GM19452 (cell line): ENCODE measurements at regions not wholly inside any gene's neighbourhood (a gene's known extent, or its start where the extent isn't known, plus 50 kb on each side); places are given as distances from the start of the nearest gene placed in this dataset.
A peak's percentile ranks its signal among the peaks of the same experiment; 100 is the strongest.
"Not testable (repeated sequence)": the region's sequence is repeated elsewhere in the genome, so short reads cannot be mapped to it uniquely, and the experiment has no call there.

Experiments
- ATAC-seq: cut with Tn5 transposase; IDR thresholded peaks from one replicate; pipeline ENCODE4 v1.9.1; 2021; ENCODE audit not compliant: unreplicated experiment

DNA sequence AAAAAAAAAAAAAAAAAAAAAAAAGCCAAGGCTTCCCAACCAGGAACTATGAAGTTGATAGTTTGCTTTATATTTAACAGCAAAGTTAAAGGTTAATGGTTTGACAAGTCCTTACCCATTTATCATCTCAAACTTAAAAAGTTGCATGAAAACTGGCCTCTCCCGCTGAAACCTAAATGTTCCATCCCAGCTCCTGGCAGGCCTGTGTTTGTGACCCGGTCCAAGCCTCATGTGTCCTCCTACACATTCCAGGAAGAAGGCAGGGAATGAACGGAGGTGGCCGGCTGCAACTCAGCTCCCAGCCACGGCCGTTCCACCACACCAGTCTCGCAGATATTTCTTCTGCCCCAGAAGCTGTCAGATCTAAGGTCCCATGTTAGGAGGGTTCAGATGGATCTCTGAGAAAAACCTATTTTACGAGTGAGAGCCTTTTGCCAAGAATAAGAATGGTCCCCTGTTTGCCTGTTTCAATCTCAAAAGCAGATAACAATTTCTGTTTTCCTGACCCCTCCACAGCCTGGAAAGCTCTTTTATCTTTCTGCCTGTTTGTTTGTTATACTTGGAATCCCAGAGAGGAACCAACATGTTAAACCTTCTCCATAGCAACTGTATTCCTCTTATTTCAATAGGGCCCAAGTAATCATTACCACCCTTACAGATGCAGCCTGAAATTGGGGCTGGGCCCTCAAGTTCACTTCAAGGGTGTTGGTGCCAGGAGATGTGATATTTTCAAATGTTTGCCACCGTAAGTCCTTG, 56.5 kb downstream of the KCTD12 start:
- no peak for ATAC-seq

DNA sequence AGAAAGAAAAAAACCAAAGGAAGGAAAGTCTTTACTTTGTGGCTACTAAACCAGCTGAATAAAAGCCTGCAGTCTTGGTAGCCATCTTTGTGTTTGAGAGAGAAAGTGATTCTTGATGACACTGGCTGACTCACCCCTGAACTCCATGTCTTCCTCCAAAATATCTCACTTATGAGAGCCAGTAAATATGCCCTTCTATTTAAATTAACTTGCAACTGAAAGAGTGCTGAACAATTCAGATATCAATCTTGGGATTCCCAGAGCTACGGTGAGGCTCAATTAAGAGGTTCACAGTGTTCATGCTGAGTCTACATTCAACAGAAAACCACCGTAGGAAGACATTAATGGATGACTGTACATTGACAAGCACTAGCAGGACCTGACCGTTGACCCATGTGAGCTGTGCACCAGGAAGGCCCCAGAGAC, 57.9 kb downstream of the KCTD12 start:
- peak; percentile 66 for ATAC-seq

DNA sequence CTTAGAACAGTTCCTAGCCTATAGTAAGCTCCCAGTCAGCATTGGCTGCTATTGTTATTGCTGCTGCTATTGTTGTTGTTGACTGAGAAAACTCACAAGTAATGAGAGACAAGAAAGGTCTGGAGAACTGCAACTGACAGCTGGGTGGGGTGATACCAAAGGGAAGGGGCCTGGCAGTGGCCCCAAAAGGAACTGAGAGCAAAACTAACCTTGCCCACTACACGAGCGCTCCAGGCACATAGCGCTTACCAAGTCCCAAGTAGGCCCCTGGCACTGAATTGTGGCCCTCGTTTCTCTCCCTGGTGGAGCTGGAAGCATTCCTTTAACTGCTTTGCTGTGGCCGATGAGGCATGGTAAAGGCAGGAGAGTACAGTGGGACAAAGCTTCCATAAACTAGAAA, 59.7 kb downstream of the KCTD12 start:
- ATAC-seq: no peak

DNA sequence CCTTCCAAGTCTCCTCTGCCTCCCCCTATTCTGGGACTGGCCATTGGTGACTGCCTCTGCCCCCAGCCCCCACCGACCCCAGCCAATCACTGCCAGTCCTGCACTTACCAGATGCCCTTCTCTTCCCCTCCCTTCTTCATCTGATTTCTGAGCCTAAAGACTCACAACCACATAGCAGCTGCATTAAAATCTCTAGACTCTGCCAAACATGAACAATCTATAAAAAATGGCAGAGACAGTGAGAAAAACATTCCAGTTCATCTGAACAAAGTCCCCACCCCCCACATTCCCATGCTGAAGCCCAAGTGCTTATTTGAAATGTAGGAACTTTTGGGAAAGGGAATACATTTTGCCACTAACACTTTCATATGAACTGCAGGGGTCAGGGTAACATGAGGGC, 60.8 kb downstream of the KCTD12 start:
- no peak for ATAC-seq

DNA sequence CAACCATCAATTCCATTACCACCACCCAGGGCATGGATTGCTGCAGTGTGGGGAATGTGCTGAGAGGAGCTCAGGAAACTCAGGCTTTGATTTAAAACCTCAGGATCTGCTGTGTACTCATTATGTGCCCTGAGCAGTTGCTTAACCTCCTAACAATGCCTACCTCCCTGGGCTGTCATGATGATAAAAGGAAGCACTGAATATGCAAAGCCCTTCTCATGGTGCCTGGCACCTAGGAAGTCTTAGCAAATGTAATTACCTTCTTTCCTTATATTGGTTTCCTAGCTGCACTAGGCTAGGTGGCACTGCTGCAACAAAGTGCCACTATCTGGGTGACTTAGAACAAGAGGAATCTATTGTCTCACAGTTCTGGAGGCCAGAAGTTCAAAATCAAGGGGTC, 62.2 kb downstream of the KCTD12 start:
- ATAC-seq: no peak

DNA sequence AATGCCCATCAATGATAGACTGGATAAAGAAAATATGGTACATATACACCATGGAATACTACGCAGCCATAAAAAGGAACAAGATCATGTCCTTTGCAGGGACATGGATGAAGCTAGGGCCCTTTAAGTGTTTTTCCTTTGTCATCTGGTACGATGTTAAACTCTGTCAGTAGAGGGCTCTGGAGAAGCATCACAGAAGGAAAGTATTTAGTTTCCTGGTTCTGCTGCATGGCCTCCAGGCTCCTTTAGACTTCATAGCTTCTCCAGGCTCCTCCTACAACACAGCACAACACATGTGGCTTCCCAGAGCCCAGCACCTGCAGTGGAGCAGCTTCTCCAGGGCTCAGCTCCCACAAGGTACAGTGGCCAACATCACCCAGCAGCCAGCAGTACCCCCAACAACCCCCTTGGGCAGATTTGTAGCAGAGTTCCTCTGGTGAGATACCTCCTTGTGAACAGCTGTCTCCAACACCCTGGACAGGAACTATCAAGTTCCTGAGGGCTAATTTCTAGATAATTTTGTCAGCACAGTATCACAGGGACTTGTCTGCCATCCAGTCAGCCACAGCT, 63.4 kb downstream of the KCTD12 start:
- peak; percentile 65 for ATAC-seq

DNA sequence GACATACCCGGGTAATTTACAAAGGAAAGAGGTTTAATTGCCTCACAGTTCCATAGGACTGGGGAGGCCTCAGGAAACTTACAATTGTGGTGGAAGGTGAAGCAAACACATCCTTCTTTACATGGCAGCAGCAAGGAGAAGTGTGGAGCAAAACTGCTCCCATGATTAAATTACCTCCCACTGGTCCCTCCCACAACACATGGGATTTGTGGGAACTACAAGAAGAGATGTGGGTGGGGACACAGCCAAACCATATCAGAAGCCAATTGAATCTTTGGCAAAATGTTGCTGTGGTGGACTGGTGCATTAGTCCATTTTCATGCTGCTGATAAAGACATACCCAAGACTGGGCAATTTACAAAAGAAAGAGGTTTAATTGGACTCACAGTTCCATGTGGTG, 65.0 kb downstream of the KCTD12 start:
- ATAC-seq: not testable (repeated sequence)

DNA sequence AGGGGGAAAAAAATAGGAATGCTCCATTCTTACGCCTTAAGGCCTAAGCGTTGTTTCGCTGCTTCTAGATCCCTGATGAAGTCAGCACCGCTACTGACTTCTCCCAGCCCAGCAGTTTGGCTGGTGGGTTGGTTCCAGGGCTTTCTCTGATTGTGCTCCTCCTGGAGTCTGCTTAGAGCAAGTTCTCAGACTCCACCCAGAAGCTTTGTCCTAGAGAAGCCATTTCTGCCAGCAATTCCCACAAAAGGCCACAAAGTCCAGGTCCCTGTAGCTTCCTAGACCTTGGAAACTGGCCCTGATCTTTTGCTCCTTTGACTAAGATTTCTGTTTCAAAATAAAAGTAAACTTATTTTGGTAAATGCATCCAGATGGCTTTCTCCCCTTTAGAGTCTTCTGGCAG, 65.4 kb downstream of the KCTD12 start:
- ATAC-seq: no peak

DNA sequence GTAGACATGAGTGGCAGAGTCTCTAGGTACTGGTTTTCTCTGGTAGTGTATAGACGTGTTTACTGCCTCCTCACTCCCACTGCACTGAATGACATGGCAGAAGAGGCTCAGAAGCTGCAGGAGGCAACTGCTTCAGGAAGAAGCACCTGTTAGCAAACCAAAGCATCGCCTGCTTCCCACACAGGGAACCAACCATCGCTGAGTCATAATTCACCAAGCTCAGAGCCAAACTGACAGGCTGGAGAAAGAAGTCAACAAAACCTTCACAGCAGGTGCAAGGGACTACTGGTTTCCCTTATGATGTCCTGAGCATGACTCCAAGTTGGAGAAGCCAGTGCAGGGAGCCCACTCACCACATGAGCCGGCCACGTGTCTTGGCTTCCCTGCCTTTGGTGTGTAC, 69.8 kb downstream of the KCTD12 start:
- no peak for ATAC-seq

DNA sequence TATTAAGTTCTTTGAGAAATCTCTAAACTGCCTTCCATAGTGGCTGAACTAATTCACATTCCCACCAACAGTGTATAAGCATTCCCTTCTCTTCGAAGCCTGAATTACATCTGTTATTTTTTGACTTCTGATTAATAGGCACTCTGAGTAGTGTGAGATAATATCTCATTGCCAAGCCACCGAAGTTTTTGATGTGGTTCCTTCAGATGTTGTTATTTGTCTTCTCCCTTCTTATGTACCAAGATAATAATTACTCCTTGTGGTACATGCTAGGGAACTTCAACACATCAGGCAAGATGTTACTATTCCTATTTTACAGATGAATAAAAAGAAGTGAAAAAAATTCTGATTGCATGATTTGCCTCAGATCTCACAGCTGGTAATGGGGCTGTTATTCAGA, 70.9 kb downstream of the KCTD12 start:
- ATAC-seq: no peak

DNA sequence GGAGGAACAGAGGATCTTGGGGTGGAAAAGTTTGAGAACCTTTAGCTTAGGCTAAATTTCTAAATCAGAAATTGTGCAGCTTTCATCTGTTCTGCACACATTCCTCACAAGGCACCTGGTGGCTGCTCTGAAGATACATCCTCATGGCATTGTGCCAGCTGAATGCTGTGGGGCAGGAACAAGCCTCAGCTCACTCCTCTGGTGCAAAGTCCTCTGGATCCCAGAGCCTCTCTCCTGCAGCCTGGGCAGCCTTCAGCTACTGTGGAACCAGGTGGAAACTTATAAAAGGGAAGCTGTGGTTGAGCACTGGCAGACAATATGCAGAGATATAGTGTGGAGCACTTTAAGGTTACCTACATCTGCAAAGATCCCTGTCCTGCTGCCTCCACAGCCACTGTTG, 72.3 kb downstream of the KCTD12 start:
- ATAC-seq: no peak

DNA sequence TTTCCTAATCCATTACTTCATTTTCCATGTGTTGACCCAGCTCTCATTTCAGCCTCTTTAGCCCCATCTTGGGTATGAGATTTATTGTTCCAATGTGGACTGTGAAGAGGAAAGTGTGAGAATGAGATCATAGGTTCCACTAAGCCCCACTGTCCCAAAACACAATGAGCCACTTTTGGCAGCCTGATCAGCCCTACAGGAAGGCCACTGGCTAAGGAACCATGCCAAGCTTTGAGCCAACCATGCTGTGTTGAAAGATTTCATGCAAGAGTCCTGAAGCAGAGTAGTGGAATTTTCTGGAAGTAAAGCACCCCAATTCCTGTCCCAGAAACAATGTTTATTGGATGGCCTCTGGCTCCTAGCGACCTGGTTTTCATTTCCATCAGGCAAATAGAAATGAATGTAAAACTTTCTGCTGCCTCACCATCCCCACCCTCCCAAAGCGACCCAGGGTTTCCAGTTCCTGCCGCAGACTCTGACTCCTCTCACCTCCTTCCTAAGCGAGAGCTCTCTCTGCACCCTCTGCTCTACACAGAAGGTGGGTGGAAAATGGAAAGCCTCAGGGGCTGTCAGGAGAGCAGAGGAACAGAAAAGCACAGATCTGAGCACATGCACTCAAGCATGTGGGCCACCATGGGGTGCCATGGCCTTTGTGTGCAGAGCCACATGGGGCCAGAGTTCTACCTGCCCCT, 73.1 kb downstream of the KCTD12 start:
- ATAC-seq: no peak

DNA sequence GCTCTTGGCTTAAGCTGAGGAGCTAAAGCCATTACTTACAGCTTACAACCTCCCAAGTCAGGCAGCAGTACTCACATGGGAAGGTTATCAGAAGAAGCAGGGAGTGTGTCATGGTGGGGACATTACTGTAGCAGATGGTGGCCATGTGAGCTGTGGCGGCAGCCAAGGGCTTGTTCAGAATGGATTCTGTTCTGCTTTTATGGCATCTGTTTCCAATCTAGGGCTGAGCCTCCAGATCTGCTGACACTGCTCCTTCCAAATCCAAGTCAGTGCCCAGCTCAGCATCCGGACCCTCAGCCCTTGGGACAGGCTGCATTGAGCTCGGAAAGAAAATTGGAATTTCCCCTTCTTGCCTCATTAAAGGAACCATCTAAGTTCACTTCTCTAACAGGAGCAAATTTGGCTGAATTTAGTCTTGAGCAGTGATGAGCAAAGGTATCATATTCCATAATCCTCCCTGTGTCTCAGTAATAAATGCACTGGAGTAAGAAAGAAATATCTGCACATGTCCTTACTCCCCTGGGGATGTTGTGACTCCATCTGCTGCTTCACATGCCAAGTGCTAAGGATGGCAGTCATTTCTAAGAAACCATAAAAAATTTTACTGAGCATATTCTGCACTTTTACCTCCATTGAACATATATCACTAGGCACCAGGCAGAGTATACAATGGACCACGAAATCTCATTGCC, 73.9 kb downstream of the KCTD12 start:
- no peak for ATAC-seq

DNA sequence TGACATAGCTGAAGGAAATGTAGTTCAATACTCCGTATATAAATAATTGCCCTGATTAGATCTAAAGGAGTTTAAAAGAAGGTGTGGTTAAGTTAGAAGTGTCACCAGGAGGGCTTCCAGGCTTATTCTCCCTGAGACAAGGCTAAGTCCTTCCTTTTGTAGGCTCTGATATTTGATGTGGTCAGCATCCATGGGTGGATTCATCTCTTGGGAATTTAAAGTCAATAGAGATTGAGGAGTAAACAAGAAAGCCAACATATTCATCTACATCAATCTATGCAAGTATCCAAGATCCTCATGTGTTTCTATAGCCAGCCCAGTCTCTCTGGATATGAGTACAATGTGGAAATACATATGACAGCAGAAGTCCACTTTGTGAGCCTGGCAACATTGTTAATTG, 76.8 kb downstream of the KCTD12 start:
- no peak for ATAC-seq

DNA sequence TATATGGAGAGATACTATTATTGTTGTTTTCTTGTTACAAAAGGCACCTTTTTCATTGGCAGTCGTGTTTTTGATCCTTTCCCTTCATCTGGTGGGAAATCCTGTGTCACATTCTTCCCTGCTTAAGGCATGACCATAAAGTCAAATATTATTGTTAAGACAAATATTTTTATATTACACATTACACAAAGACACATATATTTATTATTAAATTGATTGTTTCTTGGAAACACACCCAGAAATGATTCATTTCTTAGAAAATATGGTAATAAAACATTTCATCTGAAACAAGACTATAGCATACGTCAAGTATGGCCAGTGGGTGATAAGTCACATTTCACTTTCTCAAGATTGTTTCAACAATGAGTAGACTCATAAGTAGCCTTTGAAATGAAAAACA, 77.3 kb downstream of the KCTD12 start:
- ATAC-seq: no peak

DNA sequence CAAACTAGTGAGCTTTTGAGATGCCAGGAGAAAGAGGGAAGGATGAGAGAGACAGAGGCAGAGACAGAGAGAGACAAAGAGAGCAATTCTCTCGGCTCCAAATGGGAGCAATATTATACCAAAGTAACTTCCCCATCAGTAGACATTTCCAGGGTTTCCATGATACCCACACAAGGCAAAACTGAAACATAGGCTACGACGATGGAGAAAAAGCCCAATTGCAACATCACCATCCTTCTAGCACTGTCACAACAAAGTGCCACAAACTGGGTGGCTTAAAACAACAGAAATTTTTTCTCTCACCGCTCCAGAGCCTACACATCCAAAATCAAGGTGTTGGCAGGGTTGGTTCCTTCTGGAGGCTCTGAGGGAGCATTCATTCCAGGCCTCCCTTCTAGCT, 81.4 kb downstream of the KCTD12 start:
- no peak for ATAC-seq

DNA sequence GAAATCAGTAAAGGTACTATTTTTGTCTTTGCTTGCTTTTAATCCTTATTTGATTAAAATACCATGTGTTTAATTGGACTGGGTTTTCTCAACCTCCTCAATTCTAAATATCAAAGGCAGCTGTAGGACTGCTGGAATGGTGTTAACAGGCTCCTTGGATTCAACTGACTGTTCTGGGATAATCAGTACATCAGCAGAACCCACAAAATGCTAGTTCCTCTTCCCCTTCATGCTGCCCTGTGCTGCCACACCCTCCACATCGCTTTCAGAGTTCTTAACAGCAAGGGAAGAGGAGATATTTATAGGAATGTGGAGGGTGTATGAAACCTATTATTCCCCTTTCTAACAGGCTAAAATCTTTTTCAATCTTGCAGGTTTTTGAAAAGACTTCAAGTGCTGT, 82.4 kb downstream of the KCTD12 start:
- no peak for ATAC-seq

DNA sequence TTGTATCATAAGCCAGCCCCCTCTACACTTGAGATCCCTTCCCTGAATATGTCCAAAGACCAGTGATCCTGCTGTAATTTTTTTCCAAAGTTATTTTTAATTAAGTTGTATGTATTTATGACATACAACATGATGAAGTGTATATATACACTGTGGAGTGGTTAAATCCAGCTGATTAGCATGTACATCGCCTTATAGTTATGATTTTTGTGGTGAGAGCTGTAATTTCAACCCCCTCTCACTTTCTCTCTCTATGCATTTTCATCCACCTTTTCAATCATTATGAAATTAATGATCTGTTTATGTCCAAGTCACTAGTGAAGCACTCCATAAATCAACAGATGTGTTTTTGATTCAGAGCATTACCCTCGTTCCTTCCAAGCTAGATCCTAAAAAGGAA, 85.3 kb downstream of the KCTD12 start:
- no peak for ATAC-seq

DNA sequence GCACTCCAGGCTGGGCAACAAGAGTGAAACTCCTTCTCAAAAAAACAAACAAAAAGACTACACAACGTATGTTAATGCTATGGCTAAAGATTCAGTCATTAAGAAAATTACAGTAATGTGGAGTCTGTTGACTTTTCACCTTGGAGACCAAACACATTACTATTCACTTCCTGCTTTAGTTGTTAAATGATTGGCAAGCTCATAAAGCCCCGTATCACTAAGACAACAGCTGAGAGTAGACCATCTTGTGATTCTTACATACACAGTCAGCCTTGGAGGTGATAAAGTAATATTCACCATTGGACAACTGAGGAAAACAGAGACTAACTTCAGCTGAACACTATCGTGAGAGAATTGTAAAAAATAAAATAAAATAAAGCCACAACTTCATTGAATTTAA, 86.5 kb downstream of the KCTD12 start:
- no peak for ATAC-seq

DNA sequence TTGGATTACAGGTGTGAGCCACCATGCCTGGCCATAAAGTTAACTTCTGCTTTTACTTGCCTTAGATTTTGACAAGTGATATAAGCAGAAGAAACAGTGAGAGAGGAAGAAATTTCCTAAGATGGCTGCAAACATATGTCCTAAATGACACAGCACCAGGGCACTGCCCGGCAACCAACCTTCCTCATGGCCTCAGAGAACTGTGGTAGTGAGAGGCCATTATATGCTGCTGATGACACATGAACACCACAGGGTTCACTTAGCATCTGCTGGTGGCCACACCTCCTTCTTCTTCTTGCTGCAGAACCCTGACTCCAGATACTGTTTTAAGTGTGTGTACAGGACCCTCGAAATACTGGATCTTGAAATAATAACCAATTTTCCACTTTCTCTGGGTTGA, 88.2 kb downstream of the KCTD12 start:
- no peak for ATAC-seq

DNA sequence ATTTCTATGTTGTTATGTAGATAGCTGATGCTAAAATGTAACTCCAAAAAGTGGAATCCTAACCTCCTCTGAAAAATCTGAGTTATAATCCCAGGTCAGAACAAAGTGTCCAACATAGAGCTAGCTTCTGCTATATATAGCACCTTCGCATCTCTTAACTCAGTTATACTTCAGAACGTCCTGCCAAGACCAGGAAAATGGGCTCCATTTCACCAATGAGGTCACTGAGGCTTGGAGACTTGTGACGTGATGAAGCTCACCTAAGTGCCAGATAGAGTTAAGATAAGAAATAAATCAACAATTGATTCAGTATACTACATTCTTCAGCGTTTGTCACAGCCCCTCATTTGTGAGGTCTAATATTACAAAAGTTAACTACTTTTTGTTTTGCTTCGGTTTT, 88.8 kb downstream of the KCTD12 start:
- no peak for ATAC-seq

DNA sequence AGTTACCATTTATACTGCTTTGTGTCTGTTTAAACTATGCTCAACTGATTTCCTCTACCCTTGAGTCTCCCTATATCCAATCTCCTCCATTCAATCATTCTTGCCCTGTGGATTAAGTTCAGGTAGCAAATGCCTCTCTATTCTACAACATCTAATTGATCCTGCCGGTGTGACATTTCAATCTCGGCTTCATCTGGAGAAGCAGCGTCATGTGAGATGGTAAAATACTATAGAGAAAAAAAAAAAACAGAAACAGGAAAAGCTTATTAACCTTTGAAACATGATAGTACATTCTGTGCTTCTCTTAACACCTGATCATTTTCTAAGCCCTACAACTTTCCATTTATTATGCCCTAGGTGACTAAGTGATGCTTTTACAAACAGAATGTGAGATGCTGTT, 89.4 kb downstream of the KCTD12 start:
- ATAC-seq: no peak
